ENCODE measurements at regions not wholly inside any gene's neighbourhood (a gene's known extent, or its start where the extent isn't known, plus 50 kb on each side); places are given as distances from the start of the nearest gene placed in this dataset.
"Not testable (repeated sequence)": the region's sequence is repeated elsewhere in the genome, so short reads cannot be mapped to it uniquely, and the experiment has no call there.

GRCh38 chr10:85402541-85402940 lies 964.1 kb downstream of the GRID1 start:
- DNase-seq (ENCODE audit: low read depth, low spot score), result no peak

DNA sequence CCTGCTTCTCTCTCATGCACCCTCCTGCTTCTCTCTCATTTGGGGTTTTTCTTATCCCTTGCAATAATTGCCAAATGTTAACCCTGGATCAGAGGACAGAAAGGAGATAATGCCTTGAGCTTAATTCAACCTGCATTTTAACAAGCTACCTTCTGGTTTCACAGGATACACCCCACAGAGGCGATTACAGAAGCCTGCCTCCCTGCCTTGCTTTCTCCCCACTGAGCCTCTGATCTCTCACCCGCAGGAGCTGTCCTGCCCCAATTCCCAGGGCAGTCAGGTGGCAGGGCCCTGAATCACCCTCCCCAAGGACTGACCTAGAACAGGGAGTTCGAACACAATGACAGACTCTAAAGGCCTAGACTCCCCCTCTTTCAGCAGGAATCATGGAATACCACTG lies 959.5 kb downstream of the GRID1 start:
- no peak overlapping the region for H3K27ac ChIP-seq
- DNase-seq (ENCODE audit: low read depth, low spot score), result no peak

More at GRCh38 chr10:85402541-85402940, 964.1 kb downstream of the GRID1 start:
- no peak overlapping the region for H3K27ac ChIP-seq

DNA sequence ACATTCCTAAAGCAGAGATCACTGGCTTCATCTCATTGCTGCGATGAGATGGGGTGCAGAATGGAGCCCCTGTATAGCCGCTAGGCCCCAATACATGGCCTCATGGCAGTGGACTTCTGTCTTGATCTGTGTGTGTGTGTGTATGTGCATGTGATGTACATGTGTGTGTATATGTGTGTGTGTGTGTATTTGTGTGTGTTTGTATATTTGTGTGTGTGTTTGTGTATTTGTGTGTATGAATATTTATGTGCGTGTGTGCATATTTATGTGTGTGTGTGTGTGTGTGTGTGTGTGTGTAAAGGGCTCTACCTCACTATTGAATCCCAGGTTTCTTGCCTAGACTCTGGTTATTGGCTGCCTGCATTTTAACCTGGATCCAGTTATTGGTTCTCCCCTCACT lies 958.2 kb downstream of the GRID1 start:
- H3K27ac ChIP-seq, result no peak overlapping the region
- no peak for DNase-seq (ENCODE audit: low read depth, low spot score)

GRCh38 chr10:85410586-85410985 lies 956.0 kb downstream of the GRID1 start:
- DNase-seq (ENCODE audit: low read depth, low spot score); H3K27ac ChIP-seq: not testable (repeated sequence)

DNA sequence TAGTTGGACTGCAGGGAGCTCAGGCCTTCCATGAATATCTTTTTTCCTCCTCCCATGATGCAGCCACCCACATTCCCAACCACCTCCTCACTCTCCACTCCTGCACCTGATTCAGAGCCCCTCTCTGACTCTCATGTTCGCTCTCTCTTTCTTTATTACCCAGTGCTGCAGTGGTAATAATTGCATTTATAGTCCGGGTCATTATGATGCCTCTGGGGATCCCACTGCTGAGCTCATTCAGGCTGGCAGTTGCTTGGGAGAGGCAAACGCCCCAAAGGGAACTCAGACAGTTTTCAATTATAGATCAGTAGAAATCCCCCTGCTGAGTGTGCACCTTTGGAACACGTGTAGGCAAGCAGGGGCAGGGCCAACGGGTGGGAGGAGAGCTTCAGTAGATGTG lies 953.0 kb downstream of the GRID1 start:
- DNase-seq (ENCODE audit: low read depth, low spot score), result no peak
- H3K27ac ChIP-seq, result no peak overlapping the region

- no peak overlapping the region for H3K27ac ChIP-seq
- no peak for DNase-seq (ENCODE audit: low read depth, low spot score)
Measured at GRCh38 chr10:85420501-85421191, 945.9 kb downstream of the GRID1 start.

GRCh38 chr10:85421421-85421820 lies 945.2 kb downstream of the GRID1 start:
- no peak overlapping the region for H3K27ac ChIP-seq
- no peak for DNase-seq (ENCODE audit: low read depth, low spot score)

- no peak overlapping the region for H3K27ac ChIP-seq
- no peak for DNase-seq (ENCODE audit: low read depth, low spot score)
Measured at GRCh38 chr10:85429126-85429525, 937.5 kb downstream of the GRID1 start.

DNA sequence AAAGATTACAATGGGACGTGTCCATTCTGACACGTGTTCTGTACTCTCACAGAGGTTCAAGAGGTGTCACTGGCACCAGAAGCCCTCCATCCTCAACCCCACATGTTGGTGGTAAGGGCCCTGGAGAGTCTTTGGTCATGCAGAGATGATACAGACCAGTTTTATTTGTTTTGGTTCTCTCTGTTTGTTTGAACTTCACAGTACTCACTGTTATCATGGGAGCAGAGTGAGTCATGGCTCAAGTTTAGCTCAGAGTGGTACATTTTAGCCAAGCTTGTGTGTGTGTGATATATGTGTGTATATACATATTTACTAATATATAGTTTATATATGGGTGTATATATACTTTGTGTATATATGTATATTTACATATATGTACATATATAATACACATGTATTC lies 935.6 kb downstream of the GRID1 start:
- DNase-seq (ENCODE audit: low read depth, low spot score), result no peak

GRCh38 chr10:85433248-85433647 lies 933.3 kb downstream of the GRID1 start:
- H3K27ac ChIP-seq, result no peak overlapping the region
- no peak for DNase-seq (ENCODE audit: low read depth, low spot score)

More for the DNA sequence above, 935.6 kb downstream of the GRID1 start:
- H3K27ac ChIP-seq, result no peak overlapping the region

DNA sequence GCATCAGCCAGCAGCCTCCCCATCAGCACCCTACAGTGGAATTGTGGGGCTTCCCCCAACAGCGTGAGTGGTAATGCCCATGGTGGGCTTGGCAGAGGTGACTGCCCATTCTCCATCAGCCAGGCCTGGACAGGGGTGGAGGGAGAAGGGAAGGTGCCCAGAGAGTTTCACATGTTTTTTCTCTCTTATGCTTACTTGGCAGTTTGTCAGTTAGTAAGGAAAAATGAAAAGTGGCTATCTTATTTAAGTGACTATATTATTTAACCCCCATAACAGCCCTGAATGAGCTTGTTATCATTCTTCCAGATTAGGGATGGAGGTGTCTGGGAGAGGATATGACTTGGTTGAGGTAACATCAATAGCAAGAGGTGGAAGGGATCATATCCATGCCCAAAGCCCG lies 921.7 kb downstream of the GRID1 start:
- no peak overlapping the region for H3K27ac ChIP-seq
- no peak for DNase-seq (ENCODE audit: low read depth, low spot score)

DNA sequence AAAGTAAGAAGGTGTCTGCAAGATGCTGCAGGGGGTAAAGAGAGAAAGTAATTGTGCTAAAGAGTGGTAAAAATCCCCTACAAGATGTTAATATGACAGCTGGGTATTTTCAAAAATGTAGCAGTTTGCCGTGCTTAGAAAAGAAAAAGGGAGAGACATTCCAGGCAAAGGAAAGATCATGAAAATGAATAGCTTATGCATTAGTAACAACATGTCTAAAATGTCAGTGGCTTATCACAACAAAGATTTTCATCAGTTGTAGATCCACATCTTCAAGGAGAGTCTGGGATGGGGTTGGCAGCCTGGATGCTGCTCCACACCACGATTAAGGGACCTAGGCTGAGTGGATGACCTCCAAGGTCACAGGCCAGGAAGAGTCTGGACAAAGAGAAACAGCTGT lies 920.9 kb downstream of the GRID1 start:
- H3K27ac ChIP-seq, result no peak overlapping the region
- no peak for DNase-seq (ENCODE audit: low read depth, low spot score)

DNA sequence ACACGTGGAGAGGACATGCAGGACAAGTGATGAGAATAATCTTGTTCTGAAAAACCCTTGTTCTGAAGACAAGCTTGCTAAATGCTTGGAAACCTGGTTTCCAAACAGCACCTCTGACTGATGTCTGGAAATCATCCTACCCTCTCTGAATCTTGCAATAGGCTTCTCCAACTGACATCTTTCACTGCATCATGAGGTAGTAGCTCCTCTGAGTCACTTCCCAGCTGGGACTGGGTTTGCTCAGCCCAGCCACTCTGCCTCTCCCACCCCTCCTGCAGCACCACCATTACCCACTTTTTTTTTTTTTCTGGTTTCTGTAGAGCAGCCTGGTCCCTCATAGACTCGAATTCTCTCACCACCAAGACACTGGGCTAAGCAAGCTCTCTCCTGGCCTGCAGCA lies 919.8 kb downstream of the GRID1 start:
- no peak overlapping the region for H3K27ac ChIP-seq
- no peak for DNase-seq (ENCODE audit: low read depth, low spot score)

DNA sequence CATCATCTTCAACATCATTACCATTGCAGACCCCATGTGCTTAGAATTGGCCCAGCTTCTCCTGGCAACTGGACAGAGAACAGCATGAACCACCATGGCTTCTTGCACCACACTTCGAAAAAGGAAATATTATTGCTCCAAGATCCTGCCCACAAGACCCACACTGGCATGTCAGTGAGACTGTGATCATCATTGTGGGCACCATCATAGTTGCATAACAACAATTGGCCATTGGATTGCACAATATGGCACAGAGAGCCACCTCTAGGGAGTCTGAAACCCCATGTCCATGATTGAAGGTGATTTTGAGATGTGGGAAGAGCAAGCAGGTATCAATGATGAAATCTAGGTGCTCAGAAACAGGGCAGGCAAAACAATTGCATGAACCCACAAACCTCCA lies 918.9 kb downstream of the GRID1 start:
- DNase-seq (ENCODE audit: low read depth, low spot score), result no peak
- H3K27ac ChIP-seq, result no peak overlapping the region

DNA sequence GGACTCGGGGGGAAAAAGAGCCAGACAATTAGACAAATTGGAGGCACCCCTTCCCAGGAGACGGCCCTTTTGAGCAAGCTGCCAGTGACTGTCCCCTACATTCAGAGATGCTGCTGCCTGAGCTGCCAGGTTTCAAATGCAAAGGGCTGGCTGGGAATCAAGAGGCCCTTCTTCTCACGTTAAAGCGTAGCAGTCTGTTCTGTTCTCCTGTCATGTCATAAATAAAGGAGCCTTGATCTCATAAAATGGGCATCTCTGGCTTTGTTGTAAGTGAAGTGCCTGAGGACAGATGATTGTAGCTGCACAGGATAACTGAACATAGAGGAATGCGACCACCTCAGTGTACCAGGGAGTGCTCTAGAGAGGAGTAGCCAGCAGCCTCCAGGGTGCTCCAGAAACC lies 917.9 kb downstream of the GRID1 start:
- H3K27ac ChIP-seq, result no peak overlapping the region
- no peak for DNase-seq (ENCODE audit: low read depth, low spot score)

- DNase-seq (ENCODE audit: low read depth, low spot score), result no peak
- no peak overlapping the region for H3K27ac ChIP-seq
Measured at GRCh38 chr10:85454386-85454785, 912.2 kb downstream of the GRID1 start.

GRCh38 chr10:85457191-85457590 lies 909.4 kb downstream of the GRID1 start:
- no peak for DNase-seq (ENCODE audit: low read depth, low spot score)

GRCh38 chr10:85458324-85458723 lies 908.3 kb downstream of the GRID1 start:
- no peak overlapping the region for H3K27ac ChIP-seq
- DNase-seq (ENCODE audit: low read depth, low spot score), result no peak

More at GRCh38 chr10:85457191-85457590, 909.4 kb downstream of the GRID1 start:
- H3K27ac ChIP-seq, result no peak overlapping the region

DNA sequence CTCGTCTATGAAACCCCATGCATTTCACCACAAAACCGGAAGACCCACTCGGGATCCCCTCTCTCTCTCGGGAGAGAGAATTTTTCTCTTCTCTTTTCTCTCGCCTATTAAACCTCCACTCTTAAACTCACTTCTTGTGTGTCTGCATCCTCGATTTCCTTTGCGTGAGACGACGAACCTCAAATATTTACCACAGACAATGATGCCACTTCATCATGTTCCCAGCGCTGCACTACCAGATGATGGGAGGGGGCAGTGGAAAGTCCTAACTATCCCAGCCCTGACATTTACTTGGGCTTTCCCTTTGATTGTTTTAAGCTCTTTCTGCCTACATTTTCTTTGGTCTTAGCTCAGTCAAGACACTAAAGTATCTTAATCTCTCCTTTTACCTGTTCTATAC lies 906.7 kb downstream of the GRID1 start:
- no peak for DNase-seq (ENCODE audit: low read depth, low spot score)
- H3K27ac ChIP-seq, result no peak overlapping the region

- no peak for DNase-seq (ENCODE audit: low read depth, low spot score)
- no peak overlapping the region for H3K27ac ChIP-seq
Measured at GRCh38 chr10:85464336-85464735, 902.3 kb downstream of the GRID1 start.

GRCh38 chr10:85477979-85478378 lies 888.6 kb downstream of the GRID1 start:
- no peak for DNase-seq (ENCODE audit: low read depth, low spot score)
- H3K27ac ChIP-seq, result no peak overlapping the region

DNA sequence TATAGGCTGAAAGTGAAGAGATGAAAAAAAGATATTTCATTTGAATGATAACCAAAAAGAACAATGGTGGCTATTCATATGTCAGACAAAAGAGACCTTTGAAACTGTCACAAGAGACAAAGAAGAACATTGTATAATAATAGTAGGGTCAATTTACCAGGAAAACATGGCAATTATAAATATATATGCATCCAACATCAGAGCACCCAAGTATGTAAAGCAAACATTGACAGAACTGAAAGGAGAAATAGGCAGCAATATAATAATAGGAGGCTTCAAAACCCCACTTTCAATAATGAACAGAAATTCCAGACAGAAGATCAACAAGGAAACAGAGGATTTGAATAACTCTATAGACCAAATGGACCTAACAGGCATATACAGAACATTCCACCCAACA lies 876.2 kb downstream of the GRID1 start:
- no peak overlapping the region for H3K27ac ChIP-seq
- no peak for DNase-seq (ENCODE audit: low read depth, low spot score)

GRCh38 chr10:85491652-85492051 lies 874.9 kb downstream of the GRID1 start:
- no peak for DNase-seq (ENCODE audit: low read depth, low spot score)
- no peak overlapping the region for H3K27ac ChIP-seq
